ENCODE measurements at regions not wholly inside any gene's neighbourhood (a gene's known extent, or its start where the extent isn't known, plus 50 kb on each side); places are given as distances from the start of the nearest gene placed in this dataset.

GRCh38 chr9:88028338-88028737 is 54.0 kb upstream of the CDK20 start:
- Mint-ChIP-seq H3K9me3 (ENCODE audit: unreplicated experiment) (no peaks in the 10 kb centered on the region), H3K4me3 (ENCODE audit: unreplicated experiment) (no peak overlapping the region), H3K4me1 (ENCODE audit: insufficient read depth, unreplicated experiment) (peaks cover 6% of the 10 kb centered on the region), H3K36me3 (ENCODE audit: insufficient read depth, unreplicated experiment) (no peaks in the 10 kb centered on the region), H3K27me3 (ENCODE audit: insufficient read depth, unreplicated experiment) (no peaks in the 10 kb centered on the region), H3K27ac (ENCODE audit: low read depth, unreplicated experiment) (no peak overlapping the region)
- ChIA-PET CTCF (no interaction called here), POLR2A (no interaction called here)
- intact Hi-C loops (cut with micrococcal nuclease): no loop called here
- no peak for DNase-seq (ENCODE audit: unreplicated experiment)
- no TSS peak for BruUV-seq (replicated peaks)
- TF ChIP-seq CTCF (IDR thresholded peaks at IDR 0.05; ENCODE audit: unreplicated experiment): no peak

- BruUV-seq (replicated peaks): no TSS peak
- Mint-ChIP-seq H3K4me1 (ENCODE audit: insufficient read depth, unreplicated experiment) (no peaks in the 10 kb centered on the region), H3K36me3 (ENCODE audit: insufficient read depth, unreplicated experiment) (no peaks in the 10 kb centered on the region), H3K4me3 (ENCODE audit: unreplicated experiment) (no peak overlapping the region), H3K9me3 (ENCODE audit: unreplicated experiment) (no peaks in the 10 kb centered on the region), H3K27me3 (ENCODE audit: insufficient read depth, unreplicated experiment) (no peaks in the 10 kb centered on the region), H3K27ac (ENCODE audit: low read depth, unreplicated experiment) (no peak overlapping the region)
- intact Hi-C loops (cut with micrococcal nuclease): no loop called here
- TF ChIP-seq CTCF (IDR thresholded peaks at IDR 0.05; ENCODE audit: unreplicated experiment): no peak
- ChIA-PET POLR2A (no interaction called here), CTCF (interaction anchor here (0.9 kb wide), 1 partner anchor 11 kb away, joined by 4 read pairs; no protein-coding TSS in a partner anchor)
- no peak for DNase-seq (ENCODE audit: unreplicated experiment)
Observed at GRCh38 chr9:88026118-88026479, 51.8 kb upstream of the CDK20 start.

- no TSS peak for BruUV-seq (replicated peaks)
- no peak for DNase-seq (ENCODE audit: unreplicated experiment)
- Mint-ChIP-seq H3K27me3 (ENCODE audit: insufficient read depth, unreplicated experiment) (no peaks in the 10 kb centered on the region), H3K36me3 (ENCODE audit: insufficient read depth, unreplicated experiment) (no peaks in the 10 kb centered on the region), H3K4me1 (ENCODE audit: insufficient read depth, unreplicated experiment) (no peaks in the 10 kb centered on the region), H3K9me3 (ENCODE audit: unreplicated experiment) (no peaks in the 10 kb centered on the region), H3K4me3 (ENCODE audit: unreplicated experiment) (no peak overlapping the region), H3K27ac (ENCODE audit: low read depth, unreplicated experiment) (no peak overlapping the region)
- intact Hi-C loops (cut with micrococcal nuclease): no loop called here
- no peak for TF ChIP-seq CTCF (IDR thresholded peaks at IDR 0.05; ENCODE audit: unreplicated experiment)
- ChIA-PET CTCF (interaction anchor here (0.7 to 0.9 kb wide), 2 partner anchors 10 to 12 kb away, joined by 3 to 4 read pairs; no protein-coding TSS in a partner anchor), POLR2A (no interaction called here)
Observed at GRCh38 chr9:88025411-88026117, 51.2 kb upstream of the CDK20 start.

- H3K4me3 Mint-ChIP-seq (ENCODE audit: unreplicated experiment): no peak overlapping the region
- no peak overlapping the region for H3K27ac Mint-ChIP-seq (ENCODE audit: low read depth, unreplicated experiment)
- CTCF ChIA-PET: no interaction called here
- no peaks in the 10 kb centered on the region for H3K4me1 Mint-ChIP-seq (ENCODE audit: insufficient read depth, unreplicated experiment)
- no peaks in the 10 kb centered on the region for H3K27me3 Mint-ChIP-seq (ENCODE audit: insufficient read depth, unreplicated experiment)
- H3K36me3 Mint-ChIP-seq (ENCODE audit: insufficient read depth, unreplicated experiment): no peaks in the 10 kb centered on the region
- H3K9me3 Mint-ChIP-seq (ENCODE audit: unreplicated experiment): no peaks in the 10 kb centered on the region
- no peak for TF ChIP-seq CTCF (IDR thresholded peaks at IDR 0.05; ENCODE audit: unreplicated experiment)
- no peak for DNase-seq (ENCODE audit: unreplicated experiment)
- no TSS peak for BruUV-seq (replicated peaks)
- POLR2A ChIA-PET: no interaction called here
- intact Hi-C loops (cut with micrococcal nuclease): no loop called here
Observed at GRCh38 chr9:88024896-88025295, 50.6 kb upstream of the CDK20 start.
